Activated CD8-positive, alpha-beta memory T cell treated with anti-CD3 and anti-CD28 coated beads for 36 hours (primary cell): ENCODE measurements at regions not wholly inside any gene's neighbourhood (a gene's known extent, or its start where the extent isn't known, plus 50 kb on each side); places are given as distances from the start of the nearest gene placed in this dataset.

Experiments
- CTCF ChIA-PET: fragments of 350-600 bp; sonication (Branson Sonifier 250); formaldehyde crosslinking; loops from one replicate; lab custom pipeline; 2021; ENCODE audit warnings: antibody characterized with exemption; lab: Charles Lee
- POLR2A ChIA-PET: fragments of 350-600 bp; sonication (Branson Sonifier 250); formaldehyde crosslinking; loops from one replicate; lab custom pipeline; 2021; ENCODE audit warnings: antibody characterized with exemption; lab: Charles Lee

- POLR2A ChIA-PET, result no interaction called here
- CTCF ChIA-PET, result no interaction called here
Observed at GRCh38 chr17:77737442-77738265, 220.8 kb upstream of the TNRC6C start.

- ChIA-PET POLR2A (no interaction called here), CTCF (interaction anchor here (1.6 kb wide), 1 partner anchor 196 kb away, joined by 3 read pairs; no protein-coding TSS in a partner anchor)
Observed at GRCh38 chr17:77738751-77739531, 219.6 kb upstream of the TNRC6C start.

- ChIA-PET POLR2A (no interaction called here), CTCF (interaction anchor here (0.6 to 1.1 kb wide), 2 partner anchors 65 to 319 kb away, joined by 3 read pairs; no protein-coding TSS in a partner anchor)
Observed at GRCh38 chr17:77740481-77740880, 218.0 kb upstream of the TNRC6C start.

- ChIA-PET POLR2A (no interaction called here), CTCF (interaction anchor here (0.8 to 1.1 kb wide), 3 partner anchors 83 to 319 kb away, joined by 3 read pairs; no protein-coding TSS in a partner anchor)
Observed at GRCh38 chr17:77741109-77741508, 217.4 kb upstream of the TNRC6C start.

GRCh38 chr17:77742579-77742978 is 215.9 kb upstream of the TNRC6C start:
- CTCF ChIA-PET, result no interaction called here

GRCh38 chr17:77744066-77744988 is 214.2 kb upstream of the TNRC6C start:
- POLR2A ChIA-PET, result no interaction called here
- CTCF ChIA-PET, result no interaction called here

More at GRCh38 chr17:77742579-77742978, 215.9 kb upstream of the TNRC6C start:
- POLR2A ChIA-PET, result no interaction called here

GRCh38 chr17:77745702-77746101 is 212.8 kb upstream of the TNRC6C start:
- ChIA-PET CTCF (no interaction called here), POLR2A (no interaction called here)

- ChIA-PET POLR2A (no interaction called here), CTCF (no interaction called here)
Observed at GRCh38 chr17:77746393-77746792, 212.1 kb upstream of the TNRC6C start.

- POLR2A ChIA-PET, result no interaction called here
- CTCF ChIA-PET, result no interaction called here
Observed at GRCh38 chr17:77746896-77747554, 211.5 kb upstream of the TNRC6C start.

- POLR2A ChIA-PET, result no interaction called here
- CTCF ChIA-PET, result no interaction called here
Observed at GRCh38 chr17:77748436-77748835, 210.1 kb upstream of the TNRC6C start.

- ChIA-PET CTCF (no interaction called here), POLR2A (no interaction called here)
Observed at GRCh38 chr17:77749321-77749751, 209.2 kb upstream of the TNRC6C start.

- CTCF ChIA-PET, result no interaction called here
- POLR2A ChIA-PET, result no interaction called here
Observed at GRCh38 chr17:77749989-77750388, 208.5 kb upstream of the TNRC6C start.

- CTCF ChIA-PET, result no interaction called here
Observed at GRCh38 chr17:77750427-77751043, 208.0 kb upstream of the TNRC6C start.

GRCh38 chr17:77753246-77753645 is 205.3 kb upstream of the TNRC6C start:
- POLR2A ChIA-PET, result no interaction called here
- CTCF ChIA-PET, result no interaction called here

More at GRCh38 chr17:77750427-77751043, 208.0 kb upstream of the TNRC6C start:
- POLR2A ChIA-PET, result no interaction called here

GRCh38 chr17:77753691-77754245 is 204.7 kb upstream of the TNRC6C start:
- ChIA-PET CTCF (no interaction called here), POLR2A (no interaction called here)

- ChIA-PET CTCF (no interaction called here), POLR2A (no interaction called here)
Observed at GRCh38 chr17:77754956-77755355, 203.5 kb upstream of the TNRC6C start.

- CTCF ChIA-PET, result no interaction called here
- POLR2A ChIA-PET, result no interaction called here
Observed at GRCh38 chr17:77755410-77755963, 203.0 kb upstream of the TNRC6C start.

- CTCF ChIA-PET, result interaction anchor here (0.8 kb wide), 1 partner anchor 128 kb away, joined by 3 read pairs; no protein-coding TSS in a partner anchor
- POLR2A ChIA-PET, result no interaction called here
Observed at GRCh38 chr17:77756028-77756427, 202.5 kb upstream of the TNRC6C start.
